Transverse colon (tissue), 4 donors: ENCODE measurements at regions not wholly inside any gene's neighbourhood (a gene's known extent, or its start where the extent isn't known, plus 50 kb on each side); places are given as distances from the start of the nearest gene placed in this dataset.

Experiments
- DNase-seq: peaks from one replicate; pipeline ENCODE4 v3.0.0-alpha.2; 2019
- H3K27ac ChIP-seq, 4 donors: fragments of 200-600 bp; sonication (generic); 2 replicates each; pipeline ENCODE4 v1.5.1; 2016 to 2018; ENCODE audit warnings: inconsistent platforms in 4 of 4
- H3K27me3 ChIP-seq: fragments of 200-600 bp; sonication (generic); 2 replicates; pipeline ENCODE4 v1.5.1; 2017; ENCODE audit warnings: inconsistent platforms
- H3K36me3 ChIP-seq, 4 donors: fragments of 200-600 bp; sonication (generic); 2 replicates each; pipeline ENCODE4 v1.5.1; 2017 to 2019; ENCODE audit warnings: inconsistent platforms in 4 of 4
- H3K4me1 ChIP-seq, 4 donors: fragments of 200-600 bp; sonication (generic); 2 replicates each; pipeline ENCODE4 v1.5.1; 2017 to 2020; ENCODE audit warnings: inconsistent platforms in 4 of 4
- H3K4me3 ChIP-seq, 4 donors: fragments of 200-600 bp; sonication (generic); 1 replicate in 1 of 4; 2 replicates in 3 of 4; pipeline versions ENCODE4 v1.5.1 to v1.6.1; 2017 to 2019; ENCODE audit warnings: inconsistent platforms in 4 of 4
- H3K9me3 ChIP-seq, 2 donors: fragments of 200-600 bp; sonication (generic); 2 replicates each; pipeline ENCODE4 v1.5.1; 2017 to 2019; ENCODE audit warnings: inconsistent platforms in 2 of 2
- EP300 ChIP-seq: sonication (generic); formaldehyde crosslinking; IDR thresholded peaks from one replicate; pipeline ENCODE4 v1.6.1; 2017; ENCODE audit warnings: antibody characterized with exemption, low read depth
- POLR2A ChIP-seq: fragments of 450-650 bp; IDR thresholded peaks from one replicate; pipeline ENCODE4 v1.6.1; 2016; ENCODE audit warnings: antibody characterized with exemption, mild to moderate bottlenecking, moderate library complexity
- POLR2AphosphoS5 ChIP-seq, 3 donors: sonication (generic); formaldehyde crosslinking; IDR thresholded peaks; one replicate each; pipeline ENCODE4 v1.6.1; 2016; ENCODE audit warnings: antibody characterized with exemption in 3 of 3
- WGBS, 2 donors: methylation state at CpG; one replicate each; pipeline ENCODE4 v1.1.5; 2018; ENCODE audit warnings: low coverage in 1 of 2; 5-methylcytosine and 5-hydroxymethylcytosine counted together
- in situ Hi-C, 4 donors: fragments of 200-750 bp; cut with MboI; loops; one replicate each; pipeline versions ENCODE4 v1.15.0 to v1.15.1; 2017; ENCODE audit warnings: low sequenced_read_pairs in 3 of 4, low pct_ligation_motif_present in 1 of 4, low pct_unique_long_range_greater_than_20kb in 1 of 4
- intact Hi-C: fragments of 100-400 bp; cut with DNase I; formaldehyde crosslinking; loops from one replicate; pipeline ENCODE4 v1.15.1; 2023; ENCODE audit warnings: low total_unique reads
- TF ChIP-seq, protein P1 (sequence below), 5 experiments: fragments of 200-600 bp in 3 of 5; fragments of 450-650 bp in 2 of 5; sonication (generic) in 3 of 5; IDR thresholded peaks; 1 replicate in 2 of 5; 2 replicates in 3 of 5; pipeline ENCODE4 v1.5.1; 2016 to 2017; ENCODE audit warnings: antibody characterized with exemption in 5 of 5, inconsistent platforms in 3 of 5, mild to moderate bottlenecking in 2 of 5, moderate library complexity in 1 of 5

- no peaks in the 10 kb centered on the region for H3K27me3 ChIP-seq
- no peak for DNase-seq
- peaks cover 0 to 7% (median 0%) of the 10 kb centered on the region in 4 donors for H3K4me1 ChIP-seq
- no peaks in the 10 kb centered on the region for H3K9me3 ChIP-seq
- in situ Hi-C loops = no loop called here
- intact Hi-C loops = no loop called here
- no peak overlapping the region for H3K27ac ChIP-seq
- H3K4me3 ChIP-seq = no peak overlapping the region
- H3K36me3 ChIP-seq = no peaks in the 10 kb centered on the region
- TF ChIP-seq EP300 (no peak), POLR2A (no peak), POLR2AphosphoS5 (IDR thresholded peaks at IDR 0.05) (no peak)
- TF ChIP-seq, protein P1, sequence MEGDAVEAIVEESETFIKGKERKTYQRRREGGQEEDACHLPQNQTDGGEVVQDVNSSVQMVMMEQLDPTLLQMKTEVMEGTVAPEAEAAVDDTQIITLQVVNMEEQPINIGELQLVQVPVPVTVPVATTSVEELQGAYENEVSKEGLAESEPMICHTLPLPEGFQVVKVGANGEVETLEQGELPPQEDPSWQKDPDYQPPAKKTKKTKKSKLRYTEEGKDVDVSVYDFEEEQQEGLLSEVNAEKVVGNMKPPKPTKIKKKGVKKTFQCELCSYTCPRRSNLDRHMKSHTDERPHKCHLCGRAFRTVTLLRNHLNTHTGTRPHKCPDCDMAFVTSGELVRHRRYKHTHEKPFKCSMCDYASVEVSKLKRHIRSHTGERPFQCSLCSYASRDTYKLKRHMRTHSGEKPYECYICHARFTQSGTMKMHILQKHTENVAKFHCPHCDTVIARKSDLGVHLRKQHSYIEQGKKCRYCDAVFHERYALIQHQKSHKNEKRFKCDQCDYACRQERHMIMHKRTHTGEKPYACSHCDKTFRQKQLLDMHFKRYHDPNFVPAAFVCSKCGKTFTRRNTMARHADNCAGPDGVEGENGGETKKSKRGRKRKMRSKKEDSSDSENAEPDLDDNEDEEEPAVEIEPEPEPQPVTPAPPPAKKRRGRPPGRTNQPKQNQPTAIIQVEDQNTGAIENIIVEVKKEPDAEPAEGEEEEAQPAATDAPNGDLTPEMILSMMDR (IDR thresholded peaks at IDR 0.05) = no peak
These were observed 198.7 kb downstream of the KCNJ2 start for GRCh38 chr17:70368011-70368410.

DNA sequence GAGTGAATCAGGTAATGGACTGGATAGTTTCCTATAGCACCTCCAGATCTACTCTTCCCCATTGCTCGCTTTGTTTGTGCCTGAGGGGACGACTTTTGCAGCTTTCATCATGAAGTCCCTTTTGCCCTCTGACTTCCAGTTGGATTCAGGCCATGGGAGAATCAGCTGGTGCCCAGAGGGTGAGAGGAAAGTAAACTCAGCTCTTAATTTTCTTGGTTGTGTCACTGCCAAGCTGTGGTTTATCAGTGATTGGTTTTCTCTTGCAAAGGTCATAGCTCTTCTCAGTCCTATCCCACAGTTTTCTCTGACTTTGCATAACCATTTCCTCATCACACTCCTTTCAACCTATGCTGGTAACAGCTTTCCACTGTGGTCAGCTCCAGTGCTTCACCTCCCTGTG lies 200.1 kb downstream of the KCNJ2 start:
- DNase-seq = no peak
- TF ChIP-seq POLR2AphosphoS5 (IDR thresholded peaks at IDR 0.05) = no peak
- TF ChIP-seq, protein P1 (IDR thresholded peaks at IDR 0.05) = no peak
- no peak for TF ChIP-seq EP300
- TF ChIP-seq POLR2A = no peak
- intact Hi-C loops = no loop called here

DNA sequence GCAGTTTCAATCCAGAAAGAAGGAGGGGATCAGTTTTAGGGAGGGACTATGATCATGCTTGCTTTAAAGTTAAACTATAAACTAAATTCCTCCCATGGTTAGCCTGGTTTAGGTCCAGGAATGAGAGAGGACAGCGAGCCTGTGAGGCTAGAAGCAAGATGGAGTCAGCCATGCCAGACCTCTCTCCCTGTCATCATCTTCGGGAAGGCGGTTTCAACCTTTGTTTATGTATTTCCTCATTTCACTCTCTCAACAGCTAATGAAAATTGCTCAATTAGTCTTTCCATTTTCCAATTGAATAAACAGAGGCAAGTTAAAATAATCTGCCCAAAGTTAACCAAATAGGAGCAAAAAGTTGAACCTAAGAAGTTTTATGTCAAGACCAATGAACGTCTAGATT lies 201.5 kb downstream of the KCNJ2 start:
- no peaks in the 10 kb centered on the region for H3K27me3 ChIP-seq
- H3K9me3 ChIP-seq = no peaks in the 10 kb centered on the region
- WGBS, 2 donors = 75 to 80% methylated on average over 3 to 4 of the region's 4 CpGs
- in situ Hi-C loops (no loop called here), intact Hi-C loops (no loop called here)
- H3K4me1 ChIP-seq = no peaks in the 10 kb centered on the region
- no peaks in the 10 kb centered on the region for H3K36me3 ChIP-seq
- H3K27ac ChIP-seq = no peak overlapping the region
- H3K4me3 ChIP-seq = no peak overlapping the region
- no peak for TF ChIP-seq POLR2AphosphoS5 (IDR thresholded peaks at IDR 0.05)
- TF ChIP-seq, protein P1 (IDR thresholded peaks at IDR 0.05) = no peak
- TF ChIP-seq POLR2A = no peak
- no peak for TF ChIP-seq EP300
- DNase-seq = no peak

More for the DNA sequence above, 200.1 kb downstream of the KCNJ2 start:
- Histone ChIP-seq H3K27ac (no peak overlapping the region), H3K4me1 (peaks cover 0 to 6% (median 0%) of the 10 kb centered on the region in 4 donors), H3K27me3 (no peaks in the 10 kb centered on the region), H3K36me3 (no peaks in the 10 kb centered on the region), H3K9me3 (no peaks in the 10 kb centered on the region), H3K4me3 (no peak overlapping the region)
- in situ Hi-C loops = no loop called here
- WGBS, 2 donors = 73 to 81% methylated on average over 2 of the region's 2 CpGs

GRCh38 chr17:70373369-70373768 lies 204.0 kb downstream of the KCNJ2 start:
- TF ChIP-seq, protein P1 (IDR thresholded peaks at IDR 0.05) = no peak
- no peak for TF ChIP-seq POLR2A
- TF ChIP-seq EP300 = no peak
- no peak for TF ChIP-seq POLR2AphosphoS5 (IDR thresholded peaks at IDR 0.05)
- DNase-seq = no peak
- H3K36me3 ChIP-seq = no peaks in the 10 kb centered on the region
- no peak overlapping the region for H3K27ac ChIP-seq
- in situ Hi-C loops (no loop called here), intact Hi-C loops (no loop called here)
- H3K4me1 ChIP-seq = peaks cover 0 to 4% (median 0%) of the 10 kb centered on the region in 4 donors
- H3K4me3 ChIP-seq = no peak overlapping the region
- no peaks in the 10 kb centered on the region for H3K27me3 ChIP-seq
- no peaks in the 10 kb centered on the region for H3K9me3 ChIP-seq
- 81 to 83% methylated on average over 1 of the region's 1 CpG for WGBS, 2 donors
